H1 (cell line): ENCODE measurements at regions not wholly inside any gene's neighbourhood (a gene's known extent, or its start where the extent isn't known, plus 50 kb on each side); places are given as distances from the start of the nearest gene placed in this dataset.

Experiments used
- HDAC2 ChIP-seq, 2 experiments: fragments of 300-600 bp in 1 of 2; sonication (generic) in 1 of 2; IDR thresholded peaks; 2 replicates each; pipeline ENCODE4 v1.6.1; 2011 to 2012; ENCODE audit warnings: low read depth in 2 of 2, low read length in 2 of 2, mild to moderate bottlenecking in 2 of 2, moderate library complexity in 2 of 2, borderline replicate concordance in 1 of 2, inconsistent platforms in 1 of 2
- POLR2AphosphoS5 ChIP-seq: IDR thresholded peaks from 2 replicates; pipeline ENCODE4 v1.6.1; 2011; ENCODE audit warnings: low read depth, low read length
- RAD21 ChIP-seq, 2 experiments: IDR thresholded peaks in 1 of 2; conservative IDR thresholded peaks in 1 of 2; 2 replicates each; pipeline ENCODE4 v1.6.1; 2011; ENCODE audit warnings: low read depth in 2 of 2, low read length in 2 of 2, improper control_type of control experiment in 1 of 2, inconsistent platforms in 1 of 2, mild to moderate bottlenecking in 1 of 2, moderate library complexity in 1 of 2
- TCF12 ChIP-seq: IDR thresholded peaks from 2 replicates; pipeline ENCODE4 v1.6.1; 2011; ENCODE audit warnings: low read depth, mild to moderate bottlenecking, low read length

- no peak for TF ChIP-seq RAD21 (IDR thresholded peaks at IDR 0.05 in 1 of 2, conservative IDR thresholded peaks at IDR 0.05 in 1 of 2; ENCODE audit: low read depth in 2 of 2, low read length in 2 of 2)
- no peak for TF ChIP-seq POLR2AphosphoS5
- no peak for TF ChIP-seq HDAC2 (IDR thresholded peaks at IDR 0.05; ENCODE audit: borderline replicate concordance in 1 of 2, low read depth in 2 of 2, low read length in 2 of 2)
- no peak for TF ChIP-seq TCF12
- TF ChIP-seq, all 59 proteins: peak for 0
Observed at GRCh38 chr3:96430079-96430478, 384.3 kb upstream of the EPHA6 start (continued).
